A549 (cell line): ENCODE measurements at regions not wholly inside any gene's neighbourhood (a gene's known extent, or its start where the extent isn't known, plus 50 kb on each side); places are given as distances from the start of the nearest gene placed in this dataset.

Experiments used
- CEBPB ChIP-seq, 2 experiments: fragments of >200 bp in 1 of 2; sonication (Bioruptor Twin) in 1 of 2; formaldehyde crosslinking in 1 of 2; IDR thresholded peaks; 2 replicates each; pipeline ENCODE4 v1.6.1; 2012 to 2016
- EP300 ChIP-seq, 2 experiments: fragments of >200 bp; sonication (Bioruptor Twin); formaldehyde crosslinking; IDR thresholded peaks; 2 replicates in 1 of 2; 3 replicates in 1 of 2; pipeline ENCODE4 v1.6.1; 2016 to 2017
- FOSL2 ChIP-seq, 2 experiments: fragments of 450-650 bp in 1 of 2; fragments of >200 bp in 1 of 2; sonication (Bioruptor Twin) in 1 of 2; formaldehyde crosslinking; IDR thresholded peaks; 2 replicates each; pipeline versions ENCODE4 v1.5.0 to v1.6.1; 2016 to 2020; ENCODE audit warnings: mild to moderate bottlenecking in 1 of 2, moderate library complexity in 1 of 2
- HDAC2 ChIP-seq: fragments of 200-600 bp; sonication (generic); IDR thresholded peaks from 2 replicates; pipeline ENCODE4 v1.6.1; 2016
- MAFK ChIP-seq: fragments of 450-650 bp; IDR thresholded peaks from 2 replicates; pipeline ENCODE4 v1.6.1; 2014; ENCODE audit not compliant: partially characterized antibody
- POLR2A ChIP-seq: IDR thresholded peaks from 2 replicates; pipeline ENCODE4 v1.6.1; 2012; ENCODE audit warnings: mild to moderate bottlenecking, low read length
- TFCP2L1 ChIP-seq: fragments of 250-450 bp; sonication (Bioruptor Pico); IDR thresholded peaks from 2 replicates; pipeline ENCODE4 v1.5.0; 2021; ENCODE audit warnings: mild to moderate bottlenecking
- TF ChIP-seq, protein P1 (sequence below): IDR thresholded peaks from 2 replicates; pipeline ENCODE4 v1.6.1; 2012
- TF ChIP-seq, protein P2 (sequence below): fragments of >200 bp; sonication (Bioruptor Twin); formaldehyde crosslinking; IDR thresholded peaks from 3 replicates; pipeline ENCODE4 v1.5.1; 2016
- TF ChIP-seq, protein P3 (sequence below): fragments of 200-600 bp; sonication (generic); IDR thresholded peaks from 2 replicates; pipeline ENCODE4 v1.6.1; 2016; ENCODE audit warnings: antibody characterized with exemption, mild to moderate bottlenecking, moderate library complexity

DNA sequence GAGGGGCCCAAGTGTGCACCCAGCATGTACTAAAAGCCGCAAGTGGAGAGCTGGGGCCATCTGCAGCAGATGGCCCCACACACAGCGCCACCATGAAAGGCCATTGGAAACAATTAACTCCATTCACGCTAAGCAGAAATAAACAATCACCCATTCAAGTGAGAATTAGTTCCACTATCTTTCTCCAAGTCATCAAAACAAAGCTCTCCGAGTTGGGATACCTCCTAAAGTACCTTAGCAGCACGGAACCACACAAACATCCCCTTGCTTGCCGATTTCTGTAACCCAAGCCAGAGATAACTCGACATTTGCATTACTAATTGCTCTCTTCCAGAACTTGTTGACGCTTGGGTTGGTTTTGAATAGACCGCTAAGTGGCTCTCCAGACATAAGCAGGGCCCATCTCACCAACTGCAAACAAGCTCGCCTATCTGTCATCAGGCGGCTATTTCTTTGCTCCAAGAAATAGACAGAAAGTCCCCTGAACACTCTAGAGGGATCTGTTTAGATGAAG, 840.6 kb upstream of the SALL3 start:
- TF ChIP-seq, protein P1, sequence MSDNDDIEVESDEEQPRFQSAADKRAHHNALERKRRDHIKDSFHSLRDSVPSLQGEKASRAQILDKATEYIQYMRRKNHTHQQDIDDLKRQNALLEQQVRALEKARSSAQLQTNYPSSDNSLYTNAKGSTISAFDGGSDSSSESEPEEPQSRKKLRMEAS = no peak
- TF ChIP-seq TFCP2L1 (CRISPR knock-in tag) (no peak), POLR2A (no peak), CEBPB (IDR thresholded peaks at IDR 0.05) (no peak), MAFK (no peak), EP300 (IDR thresholded peaks at IDR 0.05) (no peak), FOSL2 (IDR thresholded peaks at IDR 0.05) (no peak), FOSL2 (CRISPR knock-in tag; IDR thresholded peaks at IDR 0.05) (no peak), HDAC2 (no peak)
- TF ChIP-seq, protein P2, sequence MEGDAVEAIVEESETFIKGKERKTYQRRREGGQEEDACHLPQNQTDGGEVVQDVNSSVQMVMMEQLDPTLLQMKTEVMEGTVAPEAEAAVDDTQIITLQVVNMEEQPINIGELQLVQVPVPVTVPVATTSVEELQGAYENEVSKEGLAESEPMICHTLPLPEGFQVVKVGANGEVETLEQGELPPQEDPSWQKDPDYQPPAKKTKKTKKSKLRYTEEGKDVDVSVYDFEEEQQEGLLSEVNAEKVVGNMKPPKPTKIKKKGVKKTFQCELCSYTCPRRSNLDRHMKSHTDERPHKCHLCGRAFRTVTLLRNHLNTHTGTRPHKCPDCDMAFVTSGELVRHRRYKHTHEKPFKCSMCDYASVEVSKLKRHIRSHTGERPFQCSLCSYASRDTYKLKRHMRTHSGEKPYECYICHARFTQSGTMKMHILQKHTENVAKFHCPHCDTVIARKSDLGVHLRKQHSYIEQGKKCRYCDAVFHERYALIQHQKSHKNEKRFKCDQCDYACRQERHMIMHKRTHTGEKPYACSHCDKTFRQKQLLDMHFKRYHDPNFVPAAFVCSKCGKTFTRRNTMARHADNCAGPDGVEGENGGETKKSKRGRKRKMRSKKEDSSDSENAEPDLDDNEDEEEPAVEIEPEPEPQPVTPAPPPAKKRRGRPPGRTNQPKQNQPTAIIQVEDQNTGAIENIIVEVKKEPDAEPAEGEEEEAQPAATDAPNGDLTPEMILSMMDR = no peak
- TF ChIP-seq, protein P3, sequence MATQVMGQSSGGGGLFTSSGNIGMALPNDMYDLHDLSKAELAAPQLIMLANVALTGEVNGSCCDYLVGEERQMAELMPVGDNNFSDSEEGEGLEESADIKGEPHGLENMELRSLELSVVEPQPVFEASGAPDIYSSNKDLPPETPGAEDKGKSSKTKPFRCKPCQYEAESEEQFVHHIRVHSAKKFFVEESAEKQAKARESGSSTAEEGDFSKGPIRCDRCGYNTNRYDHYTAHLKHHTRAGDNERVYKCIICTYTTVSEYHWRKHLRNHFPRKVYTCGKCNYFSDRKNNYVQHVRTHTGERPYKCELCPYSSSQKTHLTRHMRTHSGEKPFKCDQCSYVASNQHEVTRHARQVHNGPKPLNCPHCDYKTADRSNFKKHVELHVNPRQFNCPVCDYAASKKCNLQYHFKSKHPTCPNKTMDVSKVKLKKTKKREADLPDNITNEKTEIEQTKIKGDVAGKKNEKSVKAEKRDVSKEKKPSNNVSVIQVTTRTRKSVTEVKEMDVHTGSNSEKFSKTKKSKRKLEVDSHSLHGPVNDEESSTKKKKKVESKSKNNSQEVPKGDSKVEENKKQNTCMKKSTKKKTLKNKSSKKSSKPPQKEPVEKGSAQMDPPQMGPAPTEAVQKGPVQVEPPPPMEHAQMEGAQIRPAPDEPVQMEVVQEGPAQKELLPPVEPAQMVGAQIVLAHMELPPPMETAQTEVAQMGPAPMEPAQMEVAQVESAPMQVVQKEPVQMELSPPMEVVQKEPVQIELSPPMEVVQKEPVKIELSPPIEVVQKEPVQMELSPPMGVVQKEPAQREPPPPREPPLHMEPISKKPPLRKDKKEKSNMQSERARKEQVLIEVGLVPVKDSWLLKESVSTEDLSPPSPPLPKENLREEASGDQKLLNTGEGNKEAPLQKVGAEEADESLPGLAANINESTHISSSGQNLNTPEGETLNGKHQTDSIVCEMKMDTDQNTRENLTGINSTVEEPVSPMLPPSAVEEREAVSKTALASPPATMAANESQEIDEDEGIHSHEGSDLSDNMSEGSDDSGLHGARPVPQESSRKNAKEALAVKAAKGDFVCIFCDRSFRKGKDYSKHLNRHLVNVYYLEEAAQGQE = no peak
